Keratinocyte (primary cell): ENCODE measurements at regions not wholly inside any gene's neighbourhood (a gene's known extent, or its start where the extent isn't known, plus 50 kb on each side); places are given as distances from the start of the nearest gene placed in this dataset.
"Not testable (repeated sequence)": the region's sequence is repeated elsewhere in the genome, so short reads cannot be mapped to it uniquely, and the experiment has no call there.

ENCODE experiments used
- DNase-seq: peaks from one replicate; pipeline ENCODE4 v3.0.0-alpha.2; 2011; ENCODE audit warnings: low read depth, missing footprints, low spot score
- FAIRE-seq: peaks from 2 replicates; lab custom pipeline; 2011; peaks lifted over from hg19 to GRCh38; lab: Jason Lieb, UNC
- H2AFZ ChIP-seq: 2 replicates; pipeline ENCODE4 v1.6.0; 2012; ENCODE audit warnings: low read length, control low read depth, inconsistent platforms; ENCODE audit not compliant: control insufficient read depth
- H3K27ac ChIP-seq: 2 replicates; pipeline ENCODE4 v1.5.1; 2011; ENCODE audit warnings: low read length; ENCODE audit not compliant: control insufficient read depth, insufficient read depth
- H3K27me3 ChIP-seq: 3 replicates; pipeline ENCODE4 v1.6.0; 2011; ENCODE audit warnings: low read length; ENCODE audit not compliant: control insufficient read depth, insufficient read depth; ENCODE audit errors: extremely low read depth
- H3K36me3 ChIP-seq, 2 experiments: 2 replicates in 1 of 2; 3 replicates in 1 of 2; pipeline ENCODE4 v1.5.1; 2011; ENCODE audit warnings: low read length in 2 of 2, mild to moderate bottlenecking in 1 of 2; ENCODE audit not compliant: control insufficient read depth in 2 of 2, insufficient read depth in 2 of 2; ENCODE audit errors: extremely low read depth in 1 of 2
- H3K4me1 ChIP-seq: 3 replicates; pipeline ENCODE4 v1.5.1; 2011; ENCODE audit warnings: low read length; ENCODE audit not compliant: control insufficient read depth, insufficient read depth; ENCODE audit errors: extremely low read depth
- H3K4me2 ChIP-seq: 3 replicates; pipeline ENCODE4 v1.6.0; 2011; ENCODE audit warnings: low read depth, low read length; ENCODE audit not compliant: control insufficient read depth, insufficient read depth; ENCODE audit errors: extremely low read depth
- H3K4me3 ChIP-seq, 3 experiments: fragments of 200-600 bp in 1 of 3; sonication (generic) in 1 of 3; 2 replicates in 2 of 3; 3 replicates in 1 of 3; pipeline ENCODE4 v1.5.1; 2011 to 2016; ENCODE audit warnings: low read length in 3 of 3, mild to moderate bottlenecking in 3 of 3, control low read depth in 2 of 3, inconsistent platforms in 1 of 3, low read depth in 1 of 3, mixed read lengths in 1 of 3, mixed run types in 1 of 3, moderate library complexity in 1 of 3; ENCODE audit not compliant: control insufficient read depth in 2 of 3, insufficient read depth in 2 of 3; ENCODE audit errors: extremely low read depth in 1 of 3
- H3K79me2 ChIP-seq: 2 replicates; pipeline ENCODE4 v1.6.0; 2012; ENCODE audit warnings: low read length; ENCODE audit not compliant: control insufficient read depth, insufficient read depth
- H3K9ac ChIP-seq: 3 replicates; pipeline ENCODE4 v1.6.0; 2011; ENCODE audit warnings: low read length; ENCODE audit not compliant: control insufficient read depth, insufficient read depth; ENCODE audit errors: extremely low read depth
- H3K9me1 ChIP-seq: 3 replicates; pipeline ENCODE4 v1.6.0; 2011; ENCODE audit warnings: low read length; ENCODE audit not compliant: control insufficient read depth, insufficient read depth; ENCODE audit errors: extremely low read depth
- H3K9me3 ChIP-seq: 2 replicates; pipeline ENCODE4 v1.5.1; 2012; ENCODE audit warnings: low read depth, low read length; ENCODE audit not compliant: control insufficient read depth
- H4K20me1 ChIP-seq: 3 replicates; pipeline ENCODE4 v1.6.0; 2011; ENCODE audit warnings: low read length; ENCODE audit not compliant: control insufficient read depth, insufficient read depth; ENCODE audit errors: extremely low read depth
- CTCF ChIP-seq, 3 experiments: IDR thresholded peaks in 1 of 3; conservative IDR thresholded peaks in 1 of 3; optimal IDR thresholded peaks in 1 of 3; 2 replicates in 2 of 3; 3 replicates in 1 of 3; pipeline versions ENCODE3 to v1.5.1; 2011; ENCODE audit warnings: low read length in 3 of 3, mild to moderate bottlenecking in 3 of 3, moderate library complexity in 2 of 3, control low read depth in 1 of 3, inconsistent platforms in 1 of 3; ENCODE audit not compliant: insufficient read depth in 2 of 3; ENCODE audit errors: extremely low read depth in 1 of 3
- EZH2 ChIP-seq: IDR thresholded peaks from one replicate; pipeline ENCODE4 v1.6.1; 2012; ENCODE audit warnings: inconsistent platforms, mild to moderate bottlenecking, low read length, moderate library complexity
- dilution Hi-C: fragments of 300-500 bp; cut with MboI; formaldehyde crosslinking; loops from one replicate; pipeline ENCODE4 v1.7.0; 2020; ENCODE audit warnings: low sequenced_read_pairs; ENCODE audit not compliant: extremely low pct_ligation_motif_present

GRCh38 chr5:54383225-54383901, 72.1 kb upstream of the HSPB3 start:
- H3K79me2 ChIP-seq, result no peaks in the 10 kb centered on the region
- no peaks in the 10 kb centered on the region for H3K4me1 ChIP-seq
- no peak overlapping the region for H3K9ac ChIP-seq
- no peaks in the 10 kb centered on the region for H3K9me3 ChIP-seq
- TF ChIP-seq EZH2, result no peak
- no peak for TF ChIP-seq CTCF (optimal IDR thresholded peaks at IDR 0.05 in 1 of 3, IDR thresholded peaks at IDR 0.05 in 1 of 3, conservative IDR thresholded peaks at IDR 0.05 in 1 of 3; ENCODE audit: extremely low read depth in 1 of 3, insufficient read depth in 2 of 3, low read length in 3 of 3)
- no peak overlapping the region for H3K27ac ChIP-seq
- H3K9me1 ChIP-seq, result no peaks in the 10 kb centered on the region
- H4K20me1 ChIP-seq, result no peaks in the 10 kb centered on the region
- dilution Hi-C loops, result no loop called here
- FAIRE-seq (peak; percentile 75), DNase-seq (no peak)
- H3K27me3 ChIP-seq, result no peaks in the 10 kb centered on the region
- no peaks in the 10 kb centered on the region for H3K36me3 ChIP-seq
- no peak overlapping the region for H3K4me3 ChIP-seq
- no peak overlapping the region for H3K4me2 ChIP-seq
- H2AFZ ChIP-seq, result no peak overlapping the region

- H3K4me2 ChIP-seq, FAIRE-seq, H3K9me3 ChIP-seq, H3K79me2 ChIP-seq, H3K4me1 ChIP-seq, H3K9me1 ChIP-seq, dilution Hi-C loops, H3K27me3 ChIP-seq, H3K9ac ChIP-seq, H3K4me3 ChIP-seq, H4K20me1 ChIP-seq, H3K27ac ChIP-seq, H2AFZ ChIP-seq, DNase-seq, H3K36me3 ChIP-seq: not testable (repeated sequence)
Measured at GRCh38 chr5:54381319-54381718, 70.9 kb upstream of the ARL15 start.

DNA sequence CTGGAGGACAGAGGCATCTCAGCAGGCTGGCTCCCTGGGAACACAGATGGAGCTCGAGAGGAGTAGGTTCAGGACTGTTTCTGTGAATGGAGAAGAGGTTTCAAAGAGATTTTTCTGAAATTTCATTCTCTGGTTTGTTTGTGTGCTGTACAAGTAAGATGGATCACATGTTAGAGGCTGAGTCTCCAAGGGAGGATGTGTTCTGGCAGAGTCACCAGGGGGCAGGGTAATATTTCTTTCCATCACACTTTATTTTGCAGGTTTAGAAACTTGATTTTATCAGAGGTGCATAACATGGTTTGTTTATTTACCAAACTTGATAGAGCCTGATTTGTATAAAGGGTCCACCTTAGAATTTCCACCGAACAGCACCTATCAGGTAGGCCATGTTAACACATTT, 69.2 kb upstream of the ARL15 start:
- Histone ChIP-seq H3K9ac (no peak overlapping the region), H3K27me3 (no peaks in the 10 kb centered on the region), H2AFZ (no peak overlapping the region), H4K20me1 (no peaks in the 10 kb centered on the region), H3K4me2 (no peak overlapping the region), H3K36me3 (no peaks in the 10 kb centered on the region), H3K9me1 (no peaks in the 10 kb centered on the region), H3K27ac (no peak overlapping the region), H3K4me3 (no peak overlapping the region), H3K9me3 (no peaks in the 10 kb centered on the region), H3K79me2 (no peaks in the 10 kb centered on the region), H3K4me1 (no peaks in the 10 kb centered on the region)
- DNase-seq, result no peak
- no peak for FAIRE-seq
- peak in 2 of 3 experiments; percentile 30 to 46 for TF ChIP-seq CTCF (optimal IDR thresholded peaks at IDR 0.05 in 1 of 3, IDR thresholded peaks at IDR 0.05 in 1 of 3, conservative IDR thresholded peaks at IDR 0.05 in 1 of 3; ENCODE audit: extremely low read depth in 1 of 3, insufficient read depth in 2 of 3, low read length in 3 of 3)
- TF ChIP-seq EZH2, result no peak
- dilution Hi-C loops, result no loop called here
